ENCODE measurements at regions not wholly inside any gene's neighbourhood (a gene's known extent, or its start where the extent isn't known, plus 50 kb on each side); places are given as distances from the start of the nearest gene placed in this dataset.

GRCh38 chr16:79811541-79811940 lies 211.0 kb upstream of the MAF start:
- TF ChIP-seq CTCF (IDR thresholded peaks at IDR 0.05) = no peak
- no peak for TF ChIP-seq NR3C1 (CRISPR knock-in tag; conservative IDR thresholded peaks at IDR 0.05; ENCODE audit: low read depth)
- TF ChIP-seq, protein P1, sequence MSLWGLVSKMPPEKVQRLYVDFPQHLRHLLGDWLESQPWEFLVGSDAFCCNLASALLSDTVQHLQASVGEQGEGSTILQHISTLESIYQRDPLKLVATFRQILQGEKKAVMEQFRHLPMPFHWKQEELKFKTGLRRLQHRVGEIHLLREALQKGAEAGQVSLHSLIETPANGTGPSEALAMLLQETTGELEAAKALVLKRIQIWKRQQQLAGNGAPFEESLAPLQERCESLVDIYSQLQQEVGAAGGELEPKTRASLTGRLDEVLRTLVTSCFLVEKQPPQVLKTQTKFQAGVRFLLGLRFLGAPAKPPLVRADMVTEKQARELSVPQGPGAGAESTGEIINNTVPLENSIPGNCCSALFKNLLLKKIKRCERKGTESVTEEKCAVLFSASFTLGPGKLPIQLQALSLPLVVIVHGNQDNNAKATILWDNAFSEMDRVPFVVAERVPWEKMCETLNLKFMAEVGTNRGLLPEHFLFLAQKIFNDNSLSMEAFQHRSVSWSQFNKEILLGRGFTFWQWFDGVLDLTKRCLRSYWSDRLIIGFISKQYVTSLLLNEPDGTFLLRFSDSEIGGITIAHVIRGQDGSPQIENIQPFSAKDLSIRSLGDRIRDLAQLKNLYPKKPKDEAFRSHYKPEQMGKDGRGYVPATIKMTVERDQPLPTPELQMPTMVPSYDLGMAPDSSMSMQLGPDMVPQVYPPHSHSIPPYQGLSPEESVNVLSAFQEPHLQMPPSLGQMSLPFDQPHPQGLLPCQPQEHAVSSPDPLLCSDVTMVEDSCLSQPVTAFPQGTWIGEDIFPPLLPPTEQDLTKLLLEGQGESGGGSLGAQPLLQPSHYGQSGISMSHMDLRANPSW (CRISPR knock-in tag; conservative IDR thresholded peaks at IDR 0.05; ENCODE audit: low read depth) = no peak
- no peak for TF ChIP-seq MAX (CRISPR knock-in tag; IDR thresholded peaks at IDR 0.05)
- no peak for TF ChIP-seq CBFB (CRISPR knock-in tag; IDR thresholded peaks at IDR 0.05; ENCODE audit: low read depth)
- TF ChIP-seq, protein P2, sequence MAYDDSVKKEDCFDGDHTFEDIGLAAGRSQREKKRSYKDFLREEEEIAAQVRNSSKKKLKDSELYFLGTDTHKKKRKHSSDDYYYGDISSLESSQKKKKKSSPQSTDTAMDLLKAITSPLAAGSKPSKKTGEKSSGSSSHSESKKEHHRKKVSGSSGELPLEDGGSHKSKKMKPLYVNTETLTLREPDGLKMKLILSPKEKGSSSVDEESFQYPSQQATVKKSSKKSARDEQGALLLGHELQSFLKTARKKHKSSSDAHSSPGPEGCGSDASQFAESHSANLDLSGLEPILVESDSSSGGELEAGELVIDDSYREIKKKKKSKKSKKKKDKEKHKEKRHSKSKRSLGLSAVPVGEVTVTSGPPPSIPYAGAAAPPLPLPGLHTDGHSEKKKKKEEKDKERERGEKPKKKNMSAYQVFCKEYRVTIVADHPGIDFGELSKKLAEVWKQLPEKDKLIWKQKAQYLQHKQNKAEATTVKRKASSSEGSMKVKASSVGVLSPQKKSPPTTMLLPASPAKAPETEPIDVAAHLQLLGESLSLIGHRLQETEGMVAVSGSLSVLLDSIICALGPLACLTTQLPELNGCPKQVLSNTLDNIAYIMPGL (CRISPR knock-in tag; IDR thresholded peaks at IDR 0.05) = no peak
- TF ChIP-seq E2F1 (CRISPR knock-in tag; IDR thresholded peaks at IDR 0.05) = no peak
- no peak for TF ChIP-seq SMAD3 (CRISPR knock-in tag; IDR thresholded peaks at IDR 0.05; ENCODE audit: borderline replicate concordance)
- no peak for TF ChIP-seq ZNF121 (CRISPR knock-in tag; IDR thresholded peaks at IDR 0.05)
- TF ChIP-seq CREB1 (CRISPR knock-in tag; IDR thresholded peaks at IDR 0.05) = no peak
- no peak for TF ChIP-seq FOXK1 (CRISPR knock-in tag; IDR thresholded peaks at IDR 0.05)

Data from WTC11 (cell line).